ENCODE measurements at regions not wholly inside any gene's neighbourhood (a gene's known extent, or its start where the extent isn't known, plus 50 kb on each side); places are given as distances from the start of the nearest gene placed in this dataset.

- H3K27me3 Mint-ChIP-seq (ENCODE audit: low read depth), result no peaks in the 10 kb centered on the region
- no peak overlapping the region for H3K27ac Mint-ChIP-seq (ENCODE audit: unreplicated experiment)
- peaks cover 34% of the 10 kb centered on the region for H3K9me3 Mint-ChIP-seq (ENCODE audit: low read depth)
- H3K4me1 Mint-ChIP-seq (ENCODE audit: low read depth), result no peaks in the 10 kb centered on the region
- no peak overlapping the region for H3K4me3 Mint-ChIP-seq (ENCODE audit: unreplicated experiment)
- no peaks in the 10 kb centered on the region for H3K36me3 Mint-ChIP-seq (ENCODE audit: low read depth)
- no peak for DNase-seq (ENCODE audit: low spot score)
- no peak for TF ChIP-seq CTCF (IDR thresholded peaks at IDR 0.05)
Observed at GRCh38 chrX:144648788-144649187, 598.5 kb upstream of the SPANXN1 start.

- no peaks in the 10 kb centered on the region for H3K36me3 Mint-ChIP-seq (ENCODE audit: low read depth)
- H3K9me3 Mint-ChIP-seq (ENCODE audit: low read depth), result peaks cover 28% of the 10 kb centered on the region
- no peak for TF ChIP-seq CTCF (IDR thresholded peaks at IDR 0.05)
- no peak overlapping the region for H3K27ac Mint-ChIP-seq (ENCODE audit: unreplicated experiment)
- no peak for DNase-seq (ENCODE audit: low spot score)
- H3K27me3 Mint-ChIP-seq (ENCODE audit: low read depth), result no peaks in the 10 kb centered on the region
- no peak overlapping the region for H3K4me3 Mint-ChIP-seq (ENCODE audit: unreplicated experiment)
- no peaks in the 10 kb centered on the region for H3K4me1 Mint-ChIP-seq (ENCODE audit: low read depth)
Observed at GRCh38 chrX:144681501-144681900, 565.8 kb upstream of the SPANXN1 start.

GRCh38 chrX:144683247-144683646 is 564.1 kb upstream of the SPANXN1 start:
- no peak overlapping the region for H3K27ac Mint-ChIP-seq (ENCODE audit: unreplicated experiment)
- DNase-seq (ENCODE audit: low spot score), result no peak
- no peaks in the 10 kb centered on the region for H3K27me3 Mint-ChIP-seq (ENCODE audit: low read depth)
- H3K4me1 Mint-ChIP-seq (ENCODE audit: low read depth), result no peaks in the 10 kb centered on the region
- H3K4me3 Mint-ChIP-seq (ENCODE audit: unreplicated experiment), result no peak overlapping the region
- H3K36me3 Mint-ChIP-seq (ENCODE audit: low read depth), result no peaks in the 10 kb centered on the region
- H3K9me3 Mint-ChIP-seq (ENCODE audit: low read depth), result peaks cover 22% of the 10 kb centered on the region
- TF ChIP-seq CTCF (IDR thresholded peaks at IDR 0.05), result no peak

GRCh38 chrX:144709841-144710240 is 537.5 kb upstream of the SPANXN1 start:
- Mint-ChIP-seq H3K4me1 (ENCODE audit: low read depth) (no peaks in the 10 kb centered on the region), H3K9me3 (ENCODE audit: low read depth) (peaks cover 24% of the 10 kb centered on the region), H3K4me3 (ENCODE audit: unreplicated experiment) (no peak overlapping the region), H3K36me3 (ENCODE audit: low read depth) (no peaks in the 10 kb centered on the region), H3K27ac (ENCODE audit: unreplicated experiment) (no peak overlapping the region), H3K27me3 (ENCODE audit: low read depth) (no peaks in the 10 kb centered on the region)
- TF ChIP-seq CTCF (IDR thresholded peaks at IDR 0.05), result no peak
- DNase-seq (ENCODE audit: low spot score), result no peak

GRCh38 chrX:144715337-144715736 is 532.0 kb upstream of the SPANXN1 start:
- Mint-ChIP-seq H3K27ac (ENCODE audit: unreplicated experiment) (no peak overlapping the region), H3K4me3 (ENCODE audit: unreplicated experiment) (no peak overlapping the region), H3K27me3 (ENCODE audit: low read depth) (no peaks in the 10 kb centered on the region), H3K9me3 (ENCODE audit: low read depth) (peaks cover 28% of the 10 kb centered on the region), H3K4me1 (ENCODE audit: low read depth) (no peaks in the 10 kb centered on the region), H3K36me3 (ENCODE audit: low read depth) (no peaks in the 10 kb centered on the region)
- no peak for DNase-seq (ENCODE audit: low spot score)
- TF ChIP-seq CTCF (IDR thresholded peaks at IDR 0.05), result no peak

Data from chondrocyte (in vitro differentiated cells).